Thyroid gland (tissue), 4 donors: ENCODE measurements at regions not wholly inside any gene's neighbourhood (a gene's known extent, or its start where the extent isn't known, plus 50 kb on each side); places are given as distances from the start of the nearest gene placed in this dataset.

Experiments
- POLR2A ChIP-seq, 2 donors: fragments of 450-650 bp; IDR thresholded peaks; one replicate each; pipeline ENCODE4 v1.6.1; 2017; ENCODE audit warnings: antibody characterized with exemption in 2 of 2, mild to moderate bottlenecking in 2 of 2, moderate library complexity in 1 of 2
- TF ChIP-seq, protein P1 (sequence below), 6 experiments: fragments of 200-600 bp in 3 of 6; fragments of 450-650 bp in 3 of 6; sonication (generic) in 3 of 6; IDR thresholded peaks; one replicate each; pipeline ENCODE4 v1.5.1; 2016 to 2019; ENCODE audit warnings: antibody characterized with exemption in 6 of 6, mild to moderate bottlenecking in 2 of 6, inconsistent platforms in 1 of 6, moderate library complexity in 1 of 6

DNA sequence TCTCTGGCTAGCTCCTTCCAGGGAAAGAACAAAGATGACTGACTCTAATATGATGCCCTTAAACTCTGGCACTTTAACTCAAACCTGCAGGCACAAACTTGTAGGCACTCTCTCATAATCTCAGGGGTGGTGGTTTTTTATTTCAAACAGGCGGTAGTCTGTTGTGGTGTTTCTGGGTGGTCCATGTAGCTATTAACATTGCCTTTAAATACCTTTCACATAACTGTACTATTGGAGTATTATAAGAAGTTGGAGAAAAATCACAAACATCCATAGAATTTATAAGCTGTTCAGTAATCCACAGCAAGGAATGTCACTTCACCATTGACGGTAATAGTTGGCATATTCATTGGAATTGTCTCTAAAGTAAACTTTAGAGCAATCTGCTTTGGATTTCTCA, 204.2 kb upstream of the PDE5A start:
- TF ChIP-seq, protein P1, sequence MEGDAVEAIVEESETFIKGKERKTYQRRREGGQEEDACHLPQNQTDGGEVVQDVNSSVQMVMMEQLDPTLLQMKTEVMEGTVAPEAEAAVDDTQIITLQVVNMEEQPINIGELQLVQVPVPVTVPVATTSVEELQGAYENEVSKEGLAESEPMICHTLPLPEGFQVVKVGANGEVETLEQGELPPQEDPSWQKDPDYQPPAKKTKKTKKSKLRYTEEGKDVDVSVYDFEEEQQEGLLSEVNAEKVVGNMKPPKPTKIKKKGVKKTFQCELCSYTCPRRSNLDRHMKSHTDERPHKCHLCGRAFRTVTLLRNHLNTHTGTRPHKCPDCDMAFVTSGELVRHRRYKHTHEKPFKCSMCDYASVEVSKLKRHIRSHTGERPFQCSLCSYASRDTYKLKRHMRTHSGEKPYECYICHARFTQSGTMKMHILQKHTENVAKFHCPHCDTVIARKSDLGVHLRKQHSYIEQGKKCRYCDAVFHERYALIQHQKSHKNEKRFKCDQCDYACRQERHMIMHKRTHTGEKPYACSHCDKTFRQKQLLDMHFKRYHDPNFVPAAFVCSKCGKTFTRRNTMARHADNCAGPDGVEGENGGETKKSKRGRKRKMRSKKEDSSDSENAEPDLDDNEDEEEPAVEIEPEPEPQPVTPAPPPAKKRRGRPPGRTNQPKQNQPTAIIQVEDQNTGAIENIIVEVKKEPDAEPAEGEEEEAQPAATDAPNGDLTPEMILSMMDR (IDR thresholded peaks at IDR 0.05), result no peak
- TF ChIP-seq POLR2A (IDR thresholded peaks at IDR 0.05), result no peak
